Activated CD4-positive, alpha-beta memory T cell treated with anti-CD3 and anti-CD28 coated beads, Interleukin-2, amount 10 ng/mL, durations not matched to agents 7 days and 5 days (primary cell): ENCODE measurements at regions not wholly inside any gene's neighbourhood (a gene's known extent, or its start where the extent isn't known, plus 50 kb on each side); places are given as distances from the start of the nearest gene placed in this dataset.

ENCODE experiments used
- CTCF ChIA-PET: fragments of 350-600 bp; sonication (Branson Sonifier 250); formaldehyde crosslinking; loops from one replicate; lab custom pipeline; 2021; ENCODE audit warnings: antibody characterized with exemption, inconsistent platforms; lab: Charles Lee
- POLR2A ChIA-PET: fragments of 350-600 bp; sonication (Branson Sonifier 250); formaldehyde crosslinking; loops from one replicate; lab custom pipeline; 2021; ENCODE audit warnings: antibody characterized with exemption; lab: Charles Lee
- DNase-seq: peaks from one replicate; pipeline ENCODE4 v3.0.0-alpha.2; 2020
- H3K27ac Mint-ChIP-seq: one replicate; pipeline ENCODE4 v1.8.0; 2021; ENCODE audit warnings: mild to moderate bottlenecking, mixed read lengths
- H3K27me3 Mint-ChIP-seq: one replicate; pipeline ENCODE4 v1.8.0; 2021; ENCODE audit warnings: mixed read lengths
- H3K36me3 Mint-ChIP-seq: one replicate; pipeline ENCODE4 v1.8.0; 2021; ENCODE audit warnings: low read depth, mixed read lengths
- H3K4me1 Mint-ChIP-seq: one replicate; pipeline ENCODE4 v1.8.0; 2021; ENCODE audit warnings: mixed read lengths
- H3K4me3 Mint-ChIP-seq: one replicate; pipeline ENCODE4 v1.8.0; 2021; ENCODE audit warnings: mild to moderate bottlenecking, mixed read lengths
- H3K9me3 Mint-ChIP-seq: one replicate; pipeline ENCODE4 v1.8.0; 2021; ENCODE audit warnings: mixed read lengths

DNA sequence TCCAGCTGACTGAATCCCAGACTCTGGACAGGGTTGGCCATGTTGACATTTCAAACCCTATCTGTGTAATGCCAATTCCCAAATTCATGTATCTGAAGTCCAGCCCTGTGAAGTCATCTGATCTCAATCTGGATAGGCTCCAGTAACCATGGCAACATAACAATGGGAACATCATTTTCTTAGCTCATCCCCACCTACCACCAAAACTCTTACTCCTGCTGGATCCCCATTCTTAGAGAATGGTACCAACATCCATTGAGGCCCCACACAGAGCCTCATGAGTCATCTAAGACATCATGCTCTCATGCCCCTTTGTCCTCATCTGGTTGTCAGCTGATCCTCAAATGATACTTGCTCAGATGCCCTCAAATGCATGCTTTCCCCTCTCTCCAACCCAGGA lies 58.9 kb upstream of the TEX51 start:
- Mint-ChIP-seq H3K27me3 (peaks cover 5% of the 10 kb centered on the region), H3K27ac (no peak overlapping the region), H3K36me3 (no peaks in the 10 kb centered on the region), H3K4me1 (no peaks in the 10 kb centered on the region), H3K4me3 (no peak overlapping the region), H3K9me3 (no peaks in the 10 kb centered on the region)
- DNase-seq: no peak
- ChIA-PET POLR2A (no interaction called here), CTCF (no interaction called here)

DNA sequence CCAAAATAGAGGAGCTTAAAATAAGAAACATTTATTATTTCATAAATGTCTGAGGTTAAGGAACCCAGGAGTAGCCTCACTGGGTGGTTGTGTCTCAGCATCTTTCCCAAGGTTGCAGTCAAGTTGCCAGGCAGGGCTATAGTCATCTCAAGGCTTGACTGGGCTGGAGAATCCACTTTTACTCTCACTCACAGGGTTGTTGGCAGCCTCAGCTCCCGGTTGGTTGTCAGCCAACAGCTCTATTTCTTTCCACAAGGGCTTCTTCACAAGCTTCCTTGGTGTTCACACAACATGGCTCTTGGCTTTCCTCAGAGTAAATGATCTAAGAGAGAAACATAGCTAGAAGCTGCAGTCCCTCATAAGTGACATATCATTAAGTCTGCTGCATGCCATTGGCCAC lies 55.6 kb upstream of the TEX51 start:
- Mint-ChIP-seq H3K27me3 (peaks cover 13% of the 10 kb centered on the region), H3K4me3 (no peak overlapping the region), H3K9me3 (no peaks in the 10 kb centered on the region), H3K27ac (no peak overlapping the region), H3K36me3 (no peaks in the 10 kb centered on the region), H3K4me1 (no peaks in the 10 kb centered on the region)
- DNase-seq: no peak
- CTCF ChIA-PET: no interaction called here
- POLR2A ChIA-PET: no interaction called here

DNA sequence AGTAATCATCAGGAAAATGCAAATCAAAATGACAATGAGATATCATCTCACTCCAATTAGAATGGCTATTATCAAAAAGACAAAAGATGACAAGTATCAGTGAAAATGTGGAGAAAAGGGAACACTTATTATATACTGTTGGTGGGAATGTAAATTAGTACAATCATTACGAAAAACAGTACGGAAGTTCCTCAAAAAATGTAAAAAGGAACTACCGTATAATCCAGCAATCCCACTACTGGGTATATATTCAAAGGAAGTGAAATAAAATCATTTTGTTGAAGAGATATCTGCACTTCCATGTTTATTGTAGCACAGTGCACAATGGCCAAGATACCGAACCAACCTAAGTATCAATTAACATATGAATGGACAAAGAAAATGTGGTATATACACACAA lies 52.4 kb upstream of the TEX51 start:
- Mint-ChIP-seq H3K27ac (no peak overlapping the region), H3K36me3 (no peaks in the 10 kb centered on the region), H3K4me1 (no peaks in the 10 kb centered on the region), H3K4me3 (no peak overlapping the region), H3K27me3 (peaks cover 11% of the 10 kb centered on the region), H3K9me3 (no peaks in the 10 kb centered on the region)
- ChIA-PET CTCF (no interaction called here), POLR2A (no interaction called here)
- DNase-seq: no peak
